Neural cell (in vitro differentiated cells): ENCODE measurements at regions not wholly inside any gene's neighbourhood (a gene's known extent, or its start where the extent isn't known, plus 50 kb on each side); places are given as distances from the start of the nearest gene placed in this dataset.

Experiments
- H2AFZ ChIP-seq: fragments of 200-600, 300-800 bp; sonication (generic), shearing (Covaris generic); 2 replicates; pipeline ENCODE4 v1.6.0; 2014; ENCODE audit warnings: low read depth, mild to moderate bottlenecking, antibody characterized with exemption, low read length, moderate library complexity
- H3F3A ChIP-seq: fragments of 200-600 bp; shearing (Covaris generic); 2 replicates; pipeline ENCODE4 v1.6.1; 2016; ENCODE audit warnings: mild to moderate bottlenecking, moderate library complexity, mixed read lengths, antibody characterized with exemption, low read length; ENCODE audit not compliant: insufficient read depth, poor library complexity, severe bottlenecking
- H3K27ac ChIP-seq: fragments of 200-600, 300-800 bp; sonication (generic), shearing (Covaris generic); 2 replicates; pipeline ENCODE4 v1.5.1; 2014; ENCODE audit warnings: mild to moderate bottlenecking, low read length, moderate library complexity
- H3K27me3 ChIP-seq: fragments of 300-800, 200-600 bp; sonication (generic), shearing (Covaris generic); 2 replicates; pipeline ENCODE4 v1.6.0; 2014; ENCODE audit warnings: mild to moderate bottlenecking, low read depth, low read length, moderate library complexity; ENCODE audit not compliant: insufficient read depth
- H3K36me3 ChIP-seq: fragments of 300-800, 200-600 bp; sonication (generic), shearing (Covaris generic); 2 replicates; pipeline ENCODE4 v1.5.1; 2014; ENCODE audit warnings: mild to moderate bottlenecking, antibody characterized with exemption, low read length, moderate library complexity; ENCODE audit not compliant: insufficient read depth
- H3K4me2 ChIP-seq: fragments of 300-800, 200-600 bp; sonication (generic), shearing (Covaris generic); 2 replicates; pipeline ENCODE4 v1.6.0; 2014; ENCODE audit warnings: mild to moderate bottlenecking, low read length
- H3K4me3 ChIP-seq: fragments of 300-800, 200-600 bp; sonication (generic), shearing (Covaris generic); 2 replicates; pipeline ENCODE4 v1.5.1; 2014; ENCODE audit warnings: mild to moderate bottlenecking, low read length, moderate library complexity
- H3K79me2 ChIP-seq: fragments of 200-600 bp; shearing (Covaris generic); replicated peaks from 2 replicates; pipeline ENCODE4 v1.6.0; 2014; ENCODE audit warnings: mild to moderate bottlenecking, low read length, moderate library complexity; ENCODE audit not compliant: insufficient read depth
- H3K9ac ChIP-seq: fragments of 300-800, 200-600 bp; sonication (generic), shearing (Covaris generic); 2 replicates; pipeline ENCODE4 v1.6.1; 2016; ENCODE audit warnings: mild to moderate bottlenecking, low read length, mixed read lengths
- H3K9me2 ChIP-seq: fragments of 200-600 bp; shearing (Covaris generic); 2 replicates; pipeline ENCODE4 v1.6.1; 2016; ENCODE audit warnings: mild to moderate bottlenecking, low read length, mixed read lengths; ENCODE audit not compliant: insufficient read depth
- H3K9me3 ChIP-seq: fragments of 200-600, 300-800 bp; sonication (generic), shearing (Covaris generic); 2 replicates; pipeline ENCODE4 v1.6.1; 2016; ENCODE audit warnings: mild to moderate bottlenecking, mixed run types, low read length, moderate library complexity, mixed read lengths
- H4K20me1 ChIP-seq: fragments of 200-600 bp; shearing (Covaris generic); 2 replicates; pipeline ENCODE4 v1.6.1; 2016; ENCODE audit warnings: mild to moderate bottlenecking, mixed run types; ENCODE audit not compliant: insufficient read depth
- CTCF ChIP-seq: fragments of 450-650 bp; IDR thresholded peaks from 2 replicates; pipeline ENCODE4 v1.5.1; 2014; ENCODE audit warnings: antibody characterized with exemption, mild to moderate bottlenecking, moderate library complexity; ENCODE audit not compliant: poor library complexity, severe bottlenecking
- EP300 ChIP-seq: fragments of 450-650 bp; conservative IDR thresholded peaks from 2 replicates; pipeline ENCODE4 v1.6.1; 2014; ENCODE audit warnings: antibody characterized with exemption, mild to moderate bottlenecking, moderate library complexity; ENCODE audit not compliant: poor library complexity, severe bottlenecking
- EZH2 ChIP-seq: fragments of 200-600, 300-800 bp; shearing (Covaris generic), sonication (generic); IDR thresholded peaks from 2 replicates; pipeline ENCODE4 v1.6.1; 2014; ENCODE audit warnings: antibody characterized with exemption, low read length, borderline replicate concordance, mild to moderate bottlenecking; ENCODE audit not compliant: insufficient read depth, poor library complexity, severe bottlenecking
- MXI1 ChIP-seq: fragments of 450-650 bp; conservative IDR thresholded peaks from 2 replicates; pipeline ENCODE4 v1.6.1; 2014; ENCODE audit warnings: antibody characterized with exemption, mild to moderate bottlenecking; ENCODE audit not compliant: poor library complexity, severe bottlenecking
- POLR2AphosphoS5 ChIP-seq: IDR thresholded peaks from 2 replicates; pipeline ENCODE4 v1.6.1; 2012
- RAD21 ChIP-seq: fragments of 450-650 bp; conservative IDR thresholded peaks from 2 replicates; pipeline ENCODE4 v1.6.1; 2014; ENCODE audit warnings: antibody characterized with exemption, mild to moderate bottlenecking, moderate library complexity
- SMC3 ChIP-seq: fragments of 450-650 bp; conservative IDR thresholded peaks from 2 replicates; pipeline ENCODE4 v1.6.1; 2014; ENCODE audit warnings: antibody characterized with exemption, mild to moderate bottlenecking, moderate library complexity; ENCODE audit not compliant: poor library complexity
- TAF1 ChIP-seq: IDR thresholded peaks from 2 replicates; pipeline ENCODE4 v1.6.1; 2012; ENCODE audit warnings: low read depth
- TF ChIP-seq, protein P1 (sequence below): IDR thresholded peaks from 2 replicates; pipeline ENCODE4 v1.6.1; 2012; ENCODE audit warnings: borderline replicate concordance

DNA sequence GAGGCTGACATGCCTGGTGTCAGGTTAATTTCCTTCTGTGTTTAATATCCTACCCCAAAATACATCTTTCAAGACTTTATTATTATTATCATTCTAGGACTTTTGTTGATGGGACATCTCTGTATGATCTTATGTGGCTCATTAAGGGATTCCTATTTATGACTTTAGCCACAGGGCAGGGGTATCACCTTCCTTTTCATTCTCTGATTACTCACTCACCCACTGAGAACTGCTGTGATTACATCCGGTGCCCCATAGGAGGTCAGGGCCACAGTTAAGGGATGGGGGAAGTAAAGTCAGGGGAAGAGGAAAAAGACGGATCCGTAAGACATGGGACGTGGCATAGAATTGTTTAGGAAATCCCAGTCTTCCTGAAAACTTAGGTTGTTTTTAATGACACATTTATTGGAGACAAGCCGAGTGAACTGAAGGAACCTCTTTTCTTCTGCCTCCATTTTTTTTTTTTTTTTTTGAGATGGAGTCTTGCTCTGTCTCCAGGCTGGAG, 61.0 kb upstream of the PITRM1 start:
- no peak overlapping the region for H3K27ac ChIP-seq
- no peaks in the 10 kb centered on the region for H3K36me3 ChIP-seq
- no peaks in the 10 kb centered on the region for H3K9me3 ChIP-seq
- no peak overlapping the region for H2AFZ ChIP-seq
- H3K79me2 ChIP-seq, result no peaks in the 10 kb centered on the region
- H3K4me2 ChIP-seq, result no peak overlapping the region
- H3K9me2 ChIP-seq, result no peaks in the 10 kb centered on the region
- no peaks in the 10 kb centered on the region for H3F3A ChIP-seq
- no peak overlapping the region for H3K4me3 ChIP-seq
- TF ChIP-seq CTCF (no peak), MXI1 (no peak), EP300 (no peak), POLR2AphosphoS5 (no peak), TAF1 (no peak), EZH2 (no peak), SMC3 (no peak), RAD21 (no peak)
- TF ChIP-seq, protein P1, sequence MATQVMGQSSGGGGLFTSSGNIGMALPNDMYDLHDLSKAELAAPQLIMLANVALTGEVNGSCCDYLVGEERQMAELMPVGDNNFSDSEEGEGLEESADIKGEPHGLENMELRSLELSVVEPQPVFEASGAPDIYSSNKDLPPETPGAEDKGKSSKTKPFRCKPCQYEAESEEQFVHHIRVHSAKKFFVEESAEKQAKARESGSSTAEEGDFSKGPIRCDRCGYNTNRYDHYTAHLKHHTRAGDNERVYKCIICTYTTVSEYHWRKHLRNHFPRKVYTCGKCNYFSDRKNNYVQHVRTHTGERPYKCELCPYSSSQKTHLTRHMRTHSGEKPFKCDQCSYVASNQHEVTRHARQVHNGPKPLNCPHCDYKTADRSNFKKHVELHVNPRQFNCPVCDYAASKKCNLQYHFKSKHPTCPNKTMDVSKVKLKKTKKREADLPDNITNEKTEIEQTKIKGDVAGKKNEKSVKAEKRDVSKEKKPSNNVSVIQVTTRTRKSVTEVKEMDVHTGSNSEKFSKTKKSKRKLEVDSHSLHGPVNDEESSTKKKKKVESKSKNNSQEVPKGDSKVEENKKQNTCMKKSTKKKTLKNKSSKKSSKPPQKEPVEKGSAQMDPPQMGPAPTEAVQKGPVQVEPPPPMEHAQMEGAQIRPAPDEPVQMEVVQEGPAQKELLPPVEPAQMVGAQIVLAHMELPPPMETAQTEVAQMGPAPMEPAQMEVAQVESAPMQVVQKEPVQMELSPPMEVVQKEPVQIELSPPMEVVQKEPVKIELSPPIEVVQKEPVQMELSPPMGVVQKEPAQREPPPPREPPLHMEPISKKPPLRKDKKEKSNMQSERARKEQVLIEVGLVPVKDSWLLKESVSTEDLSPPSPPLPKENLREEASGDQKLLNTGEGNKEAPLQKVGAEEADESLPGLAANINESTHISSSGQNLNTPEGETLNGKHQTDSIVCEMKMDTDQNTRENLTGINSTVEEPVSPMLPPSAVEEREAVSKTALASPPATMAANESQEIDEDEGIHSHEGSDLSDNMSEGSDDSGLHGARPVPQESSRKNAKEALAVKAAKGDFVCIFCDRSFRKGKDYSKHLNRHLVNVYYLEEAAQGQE, result no peak
- no peaks in the 10 kb centered on the region for H3K27me3 ChIP-seq
- H4K20me1 ChIP-seq, result no peaks in the 10 kb centered on the region
- no peak overlapping the region for H3K9ac ChIP-seq

DNA sequence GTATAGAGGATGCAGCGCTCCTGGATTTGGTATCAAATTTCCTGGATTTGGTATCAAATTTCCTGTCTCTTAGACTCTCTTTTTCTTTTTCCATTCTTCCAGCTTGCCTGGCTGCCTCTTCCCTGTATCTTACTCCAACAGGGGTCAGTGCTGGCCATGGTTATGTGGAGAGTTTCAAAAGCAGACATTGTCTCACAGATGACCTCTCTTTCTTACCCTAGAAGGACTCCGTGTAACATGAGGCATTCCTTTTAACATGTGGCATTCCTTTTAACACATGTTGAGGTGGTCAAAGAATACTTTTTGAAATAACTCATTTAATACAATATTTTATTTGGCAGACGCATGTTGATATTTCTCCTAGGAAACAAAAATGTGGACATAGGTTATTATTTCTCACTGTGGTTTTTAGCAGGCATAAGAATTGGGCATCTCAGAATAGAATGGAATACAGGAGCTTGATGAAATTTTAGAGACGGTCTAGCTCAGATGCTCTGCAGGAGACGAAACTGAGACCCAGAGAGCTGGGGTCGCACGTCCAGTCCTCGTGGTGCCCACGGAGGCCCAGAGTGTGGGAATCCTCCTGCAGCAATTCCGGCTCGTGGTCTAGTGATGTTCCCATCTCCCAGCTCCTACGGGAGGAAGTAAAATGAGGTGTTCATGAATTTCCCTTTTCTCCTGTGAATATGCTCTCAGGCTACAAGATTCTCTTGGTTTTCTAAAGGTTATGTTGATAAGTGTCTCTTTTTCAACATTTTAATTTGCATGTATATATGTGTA, 59.6 kb upstream of the PITRM1 start:
- Histone ChIP-seq H3K4me3 (no peak overlapping the region), H3K36me3 (no peaks in the 10 kb centered on the region), H3K79me2 (no peaks in the 10 kb centered on the region), H4K20me1 (no peaks in the 10 kb centered on the region), H3K9me2 (no peaks in the 10 kb centered on the region), H3K4me2 (no peak overlapping the region), H2AFZ (no peak overlapping the region), H3K27ac (no peak overlapping the region), H3K9me3 (no peaks in the 10 kb centered on the region), H3K9ac (no peak overlapping the region), H3F3A (no peaks in the 10 kb centered on the region), H3K27me3 (no peaks in the 10 kb centered on the region)
- TF ChIP-seq, protein P1, result no peak
- TF ChIP-seq EP300 (no peak), MXI1 (no peak), RAD21 (no peak), TAF1 (no peak), CTCF (no peak), SMC3 (no peak), POLR2AphosphoS5 (no peak)
